ENCODE measurements at regions not wholly inside any gene's neighbourhood (a gene's known extent, or its start where the extent isn't known, plus 50 kb on each side); places are given as distances from the start of the nearest gene placed in this dataset.

DNA sequence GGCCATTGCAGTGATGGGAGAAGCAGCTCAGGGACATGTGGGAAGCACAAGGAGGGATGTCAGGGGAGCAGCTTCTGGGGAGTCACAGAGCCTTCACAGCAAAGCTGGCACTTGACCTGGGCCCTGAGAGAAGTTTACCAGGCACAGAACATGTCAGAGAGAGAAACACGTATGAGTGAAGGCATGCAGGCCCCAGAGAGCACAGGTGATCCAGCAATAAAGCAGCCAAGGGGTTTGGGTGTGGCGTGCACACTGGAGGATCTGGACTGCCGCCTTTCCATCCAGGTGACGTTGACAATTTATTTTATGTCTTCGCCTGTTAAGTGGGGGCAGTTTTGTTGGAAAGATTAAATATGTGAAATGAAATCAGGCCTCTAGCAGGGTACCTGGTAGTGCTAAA, 252.6 kb upstream of the COBL start:
- no peak overlapping the region for H4K91ac ChIP-seq (ENCODE audit: insufficient read depth, low read depth, low read length)
- no peak for TF ChIP-seq RAD21 (IDR thresholded peaks at IDR 0.05; ENCODE audit: low read length)
- no peak for TF ChIP-seq RFX5 (IDR thresholded peaks at IDR 0.05; ENCODE audit: low read depth, low read length)
- TF ChIP-seq NFE2L2 (IDR thresholded peaks at IDR 0.05; ENCODE audit: low read depth, low read length), result no peak
- no peak for TF ChIP-seq MXI1 (IDR thresholded peaks at IDR 0.05; ENCODE audit: borderline replicate concordance, low read depth, low read length)
- TF ChIP-seq CEBPB (IDR thresholded peaks at IDR 0.05; ENCODE audit: low read depth, low read length), result no peak
- no peak for TF ChIP-seq FOS (IDR thresholded peaks at IDR 0.05; ENCODE audit: low read depth, low read length)
- no peak for TF ChIP-seq RCOR1 (IDR thresholded peaks at IDR 0.05; ENCODE audit: insufficient replicate concordance, low read length)
- no TSS peak for BruUV-seq (replicated peaks)
- H3K9me1 ChIP-seq (ENCODE audit: insufficient read depth, low read length), result no peaks in the 10 kb centered on the region
- no peak overlapping the region for H2BK20ac ChIP-seq (ENCODE audit: low read depth, low read length)
- CTCF ChIA-PET, result interaction anchor here (0.6 kb wide), 1 partner anchor 242 kb away, joined by 5 read pairs; no protein-coding TSS in a partner anchor
- H3K36me3 ChIP-seq (ENCODE audit: control insufficient read depth, insufficient read depth, low read length), result no peaks in the 10 kb centered on the region
- no peaks in the 10 kb centered on the region for H4K20me1 ChIP-seq (ENCODE audit: insufficient read depth, low read length)
- ATAC-seq (ENCODE audit: low read depth) (no peak), DNase-seq (no peak)
- no peak overlapping the region for H3K4me2 ChIP-seq (ENCODE audit: low read depth, low read length)
- H3K79me1 ChIP-seq (ENCODE audit: low read depth in 1 of 2, low read length in 2 of 2), result no peaks in the 10 kb centered on the region
- no peak overlapping the region for H2BK120ac ChIP-seq (ENCODE audit: low read depth, low read length)
- 28% methylated on average over 4 of the region's 5 CpGs; no CpG with 5 or more reads in 1 of the 2 experiments for WGBS, 2 experiments (ENCODE audit: extremely low coverage in 2 of 2, insufficient read length in 1 of 2)
- no peak overlapping the region for H2BK5ac ChIP-seq (ENCODE audit: low read depth, low read length, poor library complexity, severe bottlenecking)
- H2AK9ac ChIP-seq (replicated peaks; ENCODE audit: low read depth, low read length, poor library complexity), result no peak overlapping the region
- H4K8ac ChIP-seq (ENCODE audit: low read depth in 2 of 2, low read length in 2 of 2), result no peak overlapping the region
- H3K27ac ChIP-seq (ENCODE audit: insufficient read depth, low read length), result no peak overlapping the region
- H3K23ac ChIP-seq (ENCODE audit: low read depth, low read length), result no peak overlapping the region
- H3K9ac ChIP-seq (ENCODE audit: low read depth, low read length), result no peak overlapping the region
- no peaks in the 10 kb centered on the region for H3K4me1 ChIP-seq (ENCODE audit: control insufficient read depth, insufficient read depth, low read length)
- H2AK5ac ChIP-seq (ENCODE audit: low read depth, low read length), result no peak overlapping the region
- dilution Hi-C loops (cut with HindIII; ENCODE audit: low sequenced_read_pairs, unreplicated experiment), result no loop called here
- no peak overlapping the region for H3K56ac ChIP-seq (ENCODE audit: extremely low read depth, insufficient read depth, low read length)
- H3K9me3 ChIP-seq (ENCODE audit: control insufficient read depth, insufficient read depth, low read length), result peaks cover 15% of the 10 kb centered on the region
- in situ Hi-C loops (cut with MboI; ENCODE audit: low sequenced_read_pairs), result no loop called here
- H3K4me3 ChIP-seq (ENCODE audit: insufficient read depth, low read depth, low read length), result no peak overlapping the region
- POLR2A ChIA-PET (ENCODE audit: unreplicated experiment), result no interaction called here
- no peak overlapping the region for H3K4ac ChIP-seq (ENCODE audit: low read depth, low read length)
- no peak overlapping the region for H2BK15ac ChIP-seq (ENCODE audit: low read depth, low read length)
- intact Hi-C loops (cut with micrococcal nuclease), result no loop called here
- no peak overlapping the region for H4K5ac ChIP-seq (ENCODE audit: low read depth, low read length)
- no peak overlapping the region for H2AFZ ChIP-seq (replicated peaks; ENCODE audit: low read length, poor library complexity)
- H3K14ac ChIP-seq (replicated peaks; ENCODE audit: low read depth, low read length), result no peak overlapping the region
- no peak overlapping the region for H3K18ac ChIP-seq (ENCODE audit: low read depth, low read length)
- no peaks in the 10 kb centered on the region for H3K27me3 ChIP-seq (ENCODE audit: control insufficient read depth, insufficient read depth, low read length)
